ENCODE measurements at regions not wholly inside any gene's neighbourhood (a gene's known extent, or its start where the extent isn't known, plus 50 kb on each side); places are given as distances from the start of the nearest gene placed in this dataset.
"Not testable (repeated sequence)": the region's sequence is repeated elsewhere in the genome, so short reads cannot be mapped to it uniquely, and the experiment has no call there.

DNA sequence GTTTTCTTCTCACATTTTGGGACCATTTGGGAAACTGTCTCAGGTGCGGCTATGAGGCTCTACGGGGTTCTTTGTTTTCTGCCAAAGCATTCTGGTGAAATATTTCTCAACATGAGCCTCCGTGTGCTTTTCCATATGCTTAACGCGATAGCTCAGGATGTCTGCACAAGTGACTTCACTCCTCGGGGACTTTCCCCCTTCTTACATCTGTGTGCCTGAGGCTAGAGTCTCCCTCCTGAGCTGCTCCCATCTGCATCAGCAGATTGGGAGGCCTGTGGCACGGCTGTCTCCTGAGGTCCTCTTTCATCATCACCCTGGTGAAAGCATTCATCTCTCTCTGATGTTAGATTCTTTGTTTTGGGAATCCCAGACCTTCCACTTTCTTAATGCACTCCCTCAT lies 1190.9 kb downstream of the TYW1 start:
- H3K9me2 ChIP-seq (replicated peaks; ENCODE audit: control insufficient read depth, low read length) = no peaks in the 10 kb centered on the region
- H3K27ac ChIP-seq (ENCODE audit: low read depth, low read length) = no peak overlapping the region
- no peaks in the 10 kb centered on the region for H3F3A ChIP-seq (ENCODE audit: control insufficient read depth, insufficient read depth)
- H3K27me3 ChIP-seq (ENCODE audit: control insufficient read depth, low read length) = no peaks in the 10 kb centered on the region
- H3K9me3 ChIP-seq (ENCODE audit: control insufficient read depth, insufficient read depth, low read length) = peaks cover 5% of the 10 kb centered on the region; the same call in 1 of the 2 replicates
- H3K36me3 ChIP-seq (ENCODE audit: control insufficient read depth, low read length) = no peaks in the 10 kb centered on the region
- TF ChIP-seq EZH2phosphoT487 (IDR thresholded peaks at IDR 0.05; ENCODE audit: borderline replicate concordance, low read length) (no peak), CTCF (IDR thresholded peaks at IDR 0.05; ENCODE audit: low read depth, low read length, poor library complexity, severe bottlenecking) (no peak)
- no peaks in the 10 kb centered on the region for H4K20me1 ChIP-seq (ENCODE audit: control insufficient read depth, insufficient read depth, low read depth, low read length)
- no peak overlapping the region for H3K4me2 ChIP-seq (ENCODE audit: low read length)
- no peaks in the 10 kb centered on the region for H3K4me1 ChIP-seq (ENCODE audit: control insufficient read depth, low read length)
- no peaks in the 10 kb centered on the region for H3K79me2 ChIP-seq (ENCODE audit: control insufficient read depth, low read length)
- no peak overlapping the region for H3K4me3 ChIP-seq (ENCODE audit: low read length)

DNA sequence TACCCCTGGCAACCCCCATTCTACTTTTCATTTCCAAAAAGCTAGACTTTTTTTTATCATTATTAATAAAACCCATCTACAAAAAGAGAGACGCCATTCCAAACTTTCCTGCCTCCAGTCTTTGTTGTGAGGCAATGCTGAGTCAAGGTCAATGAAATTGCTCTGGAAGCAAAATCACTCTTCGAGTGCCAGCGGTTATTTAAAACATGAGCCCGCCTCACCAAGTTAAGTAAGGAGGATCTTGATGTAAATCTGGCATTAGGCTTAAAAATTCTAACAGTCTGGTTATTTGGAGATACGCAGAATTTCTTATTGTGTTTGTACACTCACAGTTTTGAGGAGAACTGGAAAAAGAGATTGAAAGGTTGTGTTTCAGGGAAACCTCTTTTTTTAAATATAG lies 1196.3 kb downstream of the TYW1 start:
- H3K79me2 ChIP-seq (ENCODE audit: control insufficient read depth, low read length) = no peaks in the 10 kb centered on the region
- no peaks in the 10 kb centered on the region; the same call in 1 of the 2 replicates for H3K9me3 ChIP-seq (ENCODE audit: control insufficient read depth, insufficient read depth, low read length)
- H3F3A ChIP-seq (ENCODE audit: control insufficient read depth, insufficient read depth) = no peaks in the 10 kb centered on the region
- H3K9me2 ChIP-seq (replicated peaks; ENCODE audit: control insufficient read depth, low read length) = no peaks in the 10 kb centered on the region
- H3K4me2 ChIP-seq (ENCODE audit: low read length) = no peak overlapping the region
- no peaks in the 10 kb centered on the region for H3K27me3 ChIP-seq (ENCODE audit: control insufficient read depth, low read length)
- H3K27ac ChIP-seq (ENCODE audit: low read depth, low read length) = no peak overlapping the region
- no peaks in the 10 kb centered on the region for H3K4me1 ChIP-seq (ENCODE audit: control insufficient read depth, low read length)
- no peaks in the 10 kb centered on the region for H4K20me1 ChIP-seq (ENCODE audit: control insufficient read depth, insufficient read depth, low read depth, low read length)
- H3K36me3 ChIP-seq (ENCODE audit: control insufficient read depth, low read length) = no peaks in the 10 kb centered on the region
- no peak overlapping the region for H3K4me3 ChIP-seq (ENCODE audit: low read length)
- TF ChIP-seq CTCF (IDR thresholded peaks at IDR 0.05; ENCODE audit: low read depth, low read length, poor library complexity, severe bottlenecking) = no peak
- no peak for TF ChIP-seq EZH2phosphoT487 (IDR thresholded peaks at IDR 0.05; ENCODE audit: borderline replicate concordance, low read length)

- H3K4me3 ChIP-seq (ENCODE audit: low read length); H3K9me3 ChIP-seq (ENCODE audit: control insufficient read depth, insufficient read depth, low read length); H3K79me2 ChIP-seq (ENCODE audit: control insufficient read depth, low read length); H4K20me1 ChIP-seq (ENCODE audit: control insufficient read depth, insufficient read depth, low read depth, low read length); H3K27ac ChIP-seq (ENCODE audit: low read depth, low read length); H3K4me1 ChIP-seq (ENCODE audit: control insufficient read depth, low read length); H3K27me3 ChIP-seq (ENCODE audit: control insufficient read depth, low read length); H3K9me2 ChIP-seq (replicated peaks; ENCODE audit: control insufficient read depth, low read length); H3K36me3 ChIP-seq (ENCODE audit: control insufficient read depth, low read length); H3K4me2 ChIP-seq (ENCODE audit: low read length); H3F3A ChIP-seq (ENCODE audit: control insufficient read depth, insufficient read depth): not testable (repeated sequence)
Observed at GRCh38 chr7:68195642-68196041, 1199.0 kb downstream of the TYW1 start.

DNA sequence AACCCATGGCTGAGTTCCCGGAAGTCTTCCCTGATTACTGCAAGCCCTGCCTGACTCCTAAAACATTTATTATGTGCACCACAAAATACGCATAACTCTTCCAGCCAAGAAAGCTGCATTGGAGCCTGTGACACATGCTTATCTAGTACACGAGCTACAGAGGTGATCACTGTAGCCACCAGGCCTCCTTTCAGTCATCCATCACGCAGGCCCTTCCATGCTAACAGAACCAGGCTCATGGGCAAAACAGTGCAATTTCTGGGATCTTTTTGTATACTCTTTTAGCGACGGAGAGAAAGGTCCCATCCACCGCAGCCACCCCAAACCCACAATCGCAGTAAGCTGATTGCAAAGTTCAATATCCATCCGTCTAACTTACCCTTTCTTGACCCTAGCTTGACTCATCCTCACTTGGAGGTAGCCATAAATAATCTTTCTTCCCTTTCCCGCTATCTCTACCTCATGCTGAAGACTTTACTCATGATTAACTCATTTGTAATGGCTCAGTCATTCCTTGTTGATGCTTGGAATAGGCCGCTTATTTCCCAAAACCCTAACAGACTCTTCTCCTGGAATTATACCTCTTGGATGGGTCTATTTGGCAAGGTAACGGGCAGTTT lies 1203.5 kb downstream of the TYW1 start:
- TF ChIP-seq EZH2phosphoT487 (IDR thresholded peaks at IDR 0.05; ENCODE audit: borderline replicate concordance, low read length) = no peak
- TF ChIP-seq CTCF (IDR thresholded peaks at IDR 0.05; ENCODE audit: low read depth, low read length, poor library complexity, severe bottlenecking) = no peak
- H3K9me3 ChIP-seq (ENCODE audit: control insufficient read depth, insufficient read depth, low read length) = peaks cover 3% of the 10 kb centered on the region; the same call in 1 of the 2 replicates
- no peaks in the 10 kb centered on the region for H3K4me1 ChIP-seq (ENCODE audit: control insufficient read depth, low read length)
- H3K27me3 ChIP-seq (ENCODE audit: control insufficient read depth, low read length) = no peaks in the 10 kb centered on the region
- H3K79me2 ChIP-seq (ENCODE audit: control insufficient read depth, low read length) = no peaks in the 10 kb centered on the region
- H3K4me2 ChIP-seq (ENCODE audit: low read length) = no peak overlapping the region
- no peaks in the 10 kb centered on the region for H3K36me3 ChIP-seq (ENCODE audit: control insufficient read depth, low read length)
- H4K20me1 ChIP-seq (ENCODE audit: control insufficient read depth, insufficient read depth, low read depth, low read length) = no peaks in the 10 kb centered on the region
- no peak overlapping the region for H3K4me3 ChIP-seq (ENCODE audit: low read length)
- no peaks in the 10 kb centered on the region for H3F3A ChIP-seq (ENCODE audit: control insufficient read depth, insufficient read depth)
- no peak overlapping the region for H3K27ac ChIP-seq (ENCODE audit: low read depth, low read length)
- H3K9me2 ChIP-seq (replicated peaks; ENCODE audit: control insufficient read depth, low read length) = no peaks in the 10 kb centered on the region

All from DOHH2 (cell line).